HepG2 (cell line): ENCODE measurements at regions not wholly inside any gene's neighbourhood (a gene's known extent, or its start where the extent isn't known, plus 50 kb on each side); places are given as distances from the start of the nearest gene placed in this dataset.
A peak's percentile ranks its signal among the peaks of the same experiment; 100 is the strongest.

Source experiments
- CEBPG ChIP-seq: IDR thresholded peaks from 2 replicates; pipeline ENCODE4 v1.6.1; 2016
- ELF3 ChIP-seq: IDR thresholded peaks from 2 replicates; pipeline ENCODE4 v1.6.1; 2016; ENCODE audit warnings: missing genetic modification reagents, missing compliant biosample characterization
- HOXA5 ChIP-seq: sonication (generic); formaldehyde crosslinking; IDR thresholded peaks from 2 replicates; pipeline ENCODE4 v1.4.0; 2020; ENCODE audit warnings: missing genetic modification reagents
- KDM6A ChIP-seq: IDR thresholded peaks from 2 replicates; pipeline ENCODE4 v1.6.1; 2016; ENCODE audit warnings: low read depth
- MEF2D ChIP-seq: sonication (generic); formaldehyde crosslinking; IDR thresholded peaks from 2 replicates; pipeline ENCODE4 v1.5.1; 2020; ENCODE audit warnings: mild to moderate bottlenecking, missing genetic modification reagents
- NFATC3 ChIP-seq: sonication (generic); formaldehyde crosslinking; IDR thresholded peaks from 2 replicates; pipeline ENCODE4 v1.5.1; 2020; ENCODE audit warnings: mild to moderate bottlenecking, missing genetic modification reagents
- NFYB ChIP-seq: sonication (generic); formaldehyde crosslinking; IDR thresholded peaks from 2 replicates; pipeline ENCODE4 v1.4.0; 2020; ENCODE audit warnings: missing genetic modification reagents
- NR2F6 ChIP-seq, 2 experiments: IDR thresholded peaks; 2 replicates each; pipeline ENCODE4 v1.6.1; 2016; ENCODE audit warnings: antibody characterized with exemption in 1 of 2, mild to moderate bottlenecking in 1 of 2
- PRPF4 ChIP-seq: fragments of 200-400 bp; formaldehyde crosslinking; IDR thresholded peaks from 2 replicates; pipeline ENCODE4 v1.6.1; 2016; ENCODE audit warnings: low read length, low read depth; ENCODE audit not compliant: poor library complexity, severe bottlenecking
- RAD21 ChIP-seq: fragments of 450-650 bp; formaldehyde crosslinking; IDR thresholded peaks from 2 replicates; pipeline ENCODE4 v1.5.0; 2020; ENCODE audit warnings: mild to moderate bottlenecking
- SMAD1 ChIP-seq: sonication (generic); formaldehyde crosslinking; IDR thresholded peaks from 2 replicates; pipeline ENCODE4 v1.4.0; 2020; ENCODE audit warnings: missing genetic modification reagents, low read depth, mild to moderate bottlenecking, borderline replicate concordance
- SP4 ChIP-seq: sonication (generic); formaldehyde crosslinking; IDR thresholded peaks from 2 replicates; pipeline ENCODE4 v1.8.1; 2023; ENCODE audit warnings: mild to moderate bottlenecking, missing genetic modification reagents
- ZNF232 ChIP-seq: sonication (generic); formaldehyde crosslinking; IDR thresholded peaks from 2 replicates; pipeline ENCODE4 v1.4.0; 2020; ENCODE audit warnings: missing genetic modification reagents, borderline replicate concordance
- ZSCAN12 ChIP-seq: sonication (generic); formaldehyde crosslinking; IDR thresholded peaks from 2 replicates; pipeline ENCODE4 v1.9.0; 2021; ENCODE audit warnings: mild to moderate bottlenecking, missing genetic modification reagents
- TF ChIP-seq, protein P1 (sequence below): sonication (generic); formaldehyde crosslinking; IDR thresholded peaks from 2 replicates; pipeline ENCODE4 v1.4.0; 2020; ENCODE audit warnings: missing genetic modification reagents
- TF ChIP-seq, protein P2 (sequence below): sonication (generic); formaldehyde crosslinking; IDR thresholded peaks from 2 replicates; pipeline ENCODE4 v1.4.0; 2020; ENCODE audit warnings: missing genetic modification reagents
- TF ChIP-seq, protein P3 (sequence below): sonication (generic); formaldehyde crosslinking; IDR thresholded peaks from 2 replicates; pipeline ENCODE4 v1.4.0; 2020; ENCODE audit warnings: mild to moderate bottlenecking, missing genetic modification reagents
- TF ChIP-seq, protein P4 (sequence below): sonication (generic); formaldehyde crosslinking; IDR thresholded peaks from 2 replicates; pipeline ENCODE4 v1.5.0; 2020; ENCODE audit warnings: mild to moderate bottlenecking, missing genetic modification reagents, moderate library complexity

DNA sequence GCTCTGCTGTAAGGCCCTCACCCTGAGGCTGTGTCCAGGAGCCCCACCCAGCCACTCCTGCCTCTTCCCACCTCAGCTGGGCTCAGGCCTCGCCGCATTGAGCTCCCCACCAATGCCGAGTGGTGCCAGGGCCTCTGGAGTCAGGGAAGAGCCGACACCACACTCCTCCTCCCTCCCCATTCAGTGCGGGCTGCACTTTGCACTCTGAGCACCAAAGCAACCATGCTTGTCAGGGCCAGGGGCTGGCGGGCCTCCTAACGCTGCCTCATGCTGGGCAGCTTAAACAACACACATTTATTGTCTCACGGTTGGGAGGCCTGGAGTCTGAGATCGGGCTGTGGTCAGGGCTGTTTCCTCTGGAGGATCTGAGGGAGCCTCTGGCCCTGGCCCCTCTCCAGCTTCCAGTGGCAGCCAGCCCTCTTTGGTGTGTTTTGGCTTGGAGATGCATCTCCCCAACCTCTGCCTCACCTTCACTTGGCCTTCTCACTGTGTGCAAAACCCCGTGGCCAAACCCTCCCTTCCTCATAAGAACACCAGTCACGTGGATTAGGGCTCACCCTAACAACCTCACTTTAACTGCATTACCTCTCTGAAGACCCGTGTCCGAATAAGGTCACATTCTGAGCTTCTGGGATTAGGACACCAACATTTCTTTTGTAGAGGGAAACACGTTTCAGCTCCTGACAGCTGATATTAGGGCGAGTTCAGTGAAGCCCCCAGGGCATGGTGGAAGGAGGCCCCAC, 157.8 kb downstream of the MED10 start (continued):
- TF ChIP-seq, protein P1, sequence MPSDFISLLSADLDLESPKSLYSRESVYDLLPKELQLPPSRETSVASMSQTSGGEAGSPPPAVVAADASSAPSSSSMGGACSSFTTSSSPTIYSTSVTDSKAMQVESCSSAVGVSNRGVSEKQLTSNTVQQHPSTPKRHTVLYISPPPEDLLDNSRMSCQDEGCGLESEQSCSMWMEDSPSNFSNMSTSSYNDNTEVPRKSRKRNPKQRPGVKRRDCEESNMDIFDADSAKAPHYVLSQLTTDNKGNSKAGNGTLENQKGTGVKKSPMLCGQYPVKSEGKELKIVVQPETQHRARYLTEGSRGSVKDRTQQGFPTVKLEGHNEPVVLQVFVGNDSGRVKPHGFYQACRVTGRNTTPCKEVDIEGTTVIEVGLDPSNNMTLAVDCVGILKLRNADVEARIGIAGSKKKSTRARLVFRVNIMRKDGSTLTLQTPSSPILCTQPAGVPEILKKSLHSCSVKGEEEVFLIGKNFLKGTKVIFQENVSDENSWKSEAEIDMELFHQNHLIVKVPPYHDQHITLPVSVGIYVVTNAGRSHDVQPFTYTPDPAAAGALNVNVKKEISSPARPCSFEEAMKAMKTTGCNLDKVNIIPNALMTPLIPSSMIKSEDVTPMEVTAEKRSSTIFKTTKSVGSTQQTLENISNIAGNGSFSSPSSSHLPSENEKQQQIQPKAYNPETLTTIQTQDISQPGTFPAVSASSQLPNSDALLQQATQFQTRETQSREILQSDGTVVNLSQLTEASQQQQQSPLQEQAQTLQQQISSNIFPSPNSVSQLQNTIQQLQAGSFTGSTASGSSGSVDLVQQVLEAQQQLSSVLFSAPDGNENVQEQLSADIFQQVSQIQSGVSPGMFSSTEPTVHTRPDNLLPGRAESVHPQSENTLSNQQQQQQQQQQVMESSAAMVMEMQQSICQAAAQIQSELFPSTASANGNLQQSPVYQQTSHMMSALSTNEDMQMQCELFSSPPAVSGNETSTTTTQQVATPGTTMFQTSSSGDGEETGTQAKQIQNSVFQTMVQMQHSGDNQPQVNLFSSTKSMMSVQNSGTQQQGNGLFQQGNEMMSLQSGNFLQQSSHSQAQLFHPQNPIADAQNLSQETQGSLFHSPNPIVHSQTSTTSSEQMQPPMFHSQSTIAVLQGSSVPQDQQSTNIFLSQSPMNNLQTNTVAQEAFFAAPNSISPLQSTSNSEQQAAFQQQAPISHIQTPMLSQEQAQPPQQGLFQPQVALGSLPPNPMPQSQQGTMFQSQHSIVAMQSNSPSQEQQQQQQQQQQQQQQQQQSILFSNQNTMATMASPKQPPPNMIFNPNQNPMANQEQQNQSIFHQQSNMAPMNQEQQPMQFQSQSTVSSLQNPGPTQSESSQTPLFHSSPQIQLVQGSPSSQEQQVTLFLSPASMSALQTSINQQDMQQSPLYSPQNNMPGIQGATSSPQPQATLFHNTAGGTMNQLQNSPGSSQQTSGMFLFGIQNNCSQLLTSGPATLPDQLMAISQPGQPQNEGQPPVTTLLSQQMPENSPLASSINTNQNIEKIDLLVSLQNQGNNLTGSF (CRISPR knock-in tag), result no peak
- TF ChIP-seq PRPF4 (no peak), CEBPG (CRISPR knock-in tag) (no peak), NFATC3 (CRISPR knock-in tag) (no peak), SMAD1 (CRISPR knock-in tag) (no peak), SP4 (no peak), HOXA5 (no peak), NFYB (CRISPR knock-in tag) (no peak), NR2F6 (IDR thresholded peaks at IDR 0.05) (no peak), NR2F6 (CRISPR knock-in tag; IDR thresholded peaks at IDR 0.05) (0 out of 2 replicates have a peak, but pooled peaks have one; percentile 23), MEF2D (CRISPR knock-in tag) (no peak), ZNF232 (CRISPR knock-in tag) (no peak), ZSCAN12 (CRISPR knock-in tag) (no peak), ELF3 (CRISPR knock-in tag) (no peak), RAD21 (CRISPR knock-in tag) (peak; percentile 35; the same call in 1 of the 2 replicates), KDM6A (CRISPR knock-in tag) (peak; percentile 74; the same call in 1 of the 2 replicates)
- TF ChIP-seq, protein P2, sequence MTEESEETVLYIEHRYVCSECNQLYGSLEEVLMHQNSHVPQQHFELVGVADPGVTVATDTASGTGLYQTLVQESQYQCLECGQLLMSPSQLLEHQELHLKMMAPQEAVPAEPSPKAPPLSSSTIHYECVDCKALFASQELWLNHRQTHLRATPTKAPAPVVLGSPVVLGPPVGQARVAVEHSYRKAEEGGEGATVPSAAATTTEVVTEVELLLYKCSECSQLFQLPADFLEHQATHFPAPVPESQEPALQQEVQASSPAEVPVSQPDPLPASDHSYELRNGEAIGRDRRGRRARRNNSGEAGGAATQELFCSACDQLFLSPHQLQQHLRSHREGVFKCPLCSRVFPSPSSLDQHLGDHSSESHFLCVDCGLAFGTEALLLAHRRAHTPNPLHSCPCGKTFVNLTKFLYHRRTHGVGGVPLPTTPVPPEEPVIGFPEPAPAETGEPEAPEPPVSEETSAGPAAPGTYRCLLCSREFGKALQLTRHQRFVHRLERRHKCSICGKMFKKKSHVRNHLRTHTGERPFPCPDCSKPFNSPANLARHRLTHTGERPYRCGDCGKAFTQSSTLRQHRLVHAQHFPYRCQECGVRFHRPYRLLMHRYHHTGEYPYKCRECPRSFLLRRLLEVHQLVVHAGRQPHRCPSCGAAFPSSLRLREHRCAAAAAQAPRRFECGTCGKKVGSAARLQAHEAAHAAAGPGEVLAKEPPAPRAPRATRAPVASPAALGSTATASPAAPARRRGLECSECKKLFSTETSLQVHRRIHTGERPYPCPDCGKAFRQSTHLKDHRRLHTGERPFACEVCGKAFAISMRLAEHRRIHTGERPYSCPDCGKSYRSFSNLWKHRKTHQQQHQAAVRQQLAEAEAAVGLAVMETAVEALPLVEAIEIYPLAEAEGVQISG (CRISPR knock-in tag), result peak; percentile 32; the same call in 1 of the 2 replicates
- TF ChIP-seq, protein P3, sequence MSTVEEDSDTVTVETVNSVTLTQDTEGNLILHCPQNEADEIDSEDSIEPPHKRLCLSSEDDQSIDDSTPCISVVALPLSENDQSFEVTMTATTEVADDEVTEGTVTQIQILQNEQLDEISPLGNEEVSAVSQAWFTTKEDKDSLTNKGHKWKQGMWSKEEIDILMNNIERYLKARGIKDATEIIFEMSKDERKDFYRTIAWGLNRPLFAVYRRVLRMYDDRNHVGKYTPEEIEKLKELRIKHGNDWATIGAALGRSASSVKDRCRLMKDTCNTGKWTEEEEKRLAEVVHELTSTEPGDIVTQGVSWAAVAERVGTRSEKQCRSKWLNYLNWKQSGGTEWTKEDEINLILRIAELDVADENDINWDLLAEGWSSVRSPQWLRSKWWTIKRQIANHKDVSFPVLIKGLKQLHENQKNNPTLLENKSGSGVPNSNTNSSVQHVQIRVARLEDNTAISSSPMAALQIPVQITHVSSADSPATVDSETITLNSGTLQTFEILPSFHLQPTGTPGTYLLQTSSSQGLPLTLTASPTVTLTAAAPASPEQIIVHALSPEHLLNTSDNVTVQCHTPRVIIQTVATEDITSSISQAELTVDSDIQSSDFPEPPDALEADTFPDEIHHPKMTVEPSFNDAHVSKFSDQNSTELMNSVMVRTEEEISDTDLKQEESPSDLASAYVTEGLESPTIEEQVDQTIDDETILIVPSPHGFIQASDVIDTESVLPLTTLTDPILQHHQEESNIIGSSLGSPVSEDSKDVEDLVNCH, result no peak
- TF ChIP-seq, protein P4, sequence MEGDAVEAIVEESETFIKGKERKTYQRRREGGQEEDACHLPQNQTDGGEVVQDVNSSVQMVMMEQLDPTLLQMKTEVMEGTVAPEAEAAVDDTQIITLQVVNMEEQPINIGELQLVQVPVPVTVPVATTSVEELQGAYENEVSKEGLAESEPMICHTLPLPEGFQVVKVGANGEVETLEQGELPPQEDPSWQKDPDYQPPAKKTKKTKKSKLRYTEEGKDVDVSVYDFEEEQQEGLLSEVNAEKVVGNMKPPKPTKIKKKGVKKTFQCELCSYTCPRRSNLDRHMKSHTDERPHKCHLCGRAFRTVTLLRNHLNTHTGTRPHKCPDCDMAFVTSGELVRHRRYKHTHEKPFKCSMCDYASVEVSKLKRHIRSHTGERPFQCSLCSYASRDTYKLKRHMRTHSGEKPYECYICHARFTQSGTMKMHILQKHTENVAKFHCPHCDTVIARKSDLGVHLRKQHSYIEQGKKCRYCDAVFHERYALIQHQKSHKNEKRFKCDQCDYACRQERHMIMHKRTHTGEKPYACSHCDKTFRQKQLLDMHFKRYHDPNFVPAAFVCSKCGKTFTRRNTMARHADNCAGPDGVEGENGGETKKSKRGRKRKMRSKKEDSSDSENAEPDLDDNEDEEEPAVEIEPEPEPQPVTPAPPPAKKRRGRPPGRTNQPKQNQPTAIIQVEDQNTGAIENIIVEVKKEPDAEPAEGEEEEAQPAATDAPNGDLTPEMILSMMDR, result no peak
